Mononuclear cell (primary cell): ENCODE measurements at regions not wholly inside any gene's neighbourhood (a gene's known extent, or its start where the extent isn't known, plus 50 kb on each side); places are given as distances from the start of the nearest gene placed in this dataset.

Experiments used
- H3K27me3 ChIP-seq: 2 replicates; pipeline ENCODE4 v1.6.0; 2011; ENCODE audit warnings: low read length, control low read depth; ENCODE audit not compliant: insufficient read depth
- H3K4me1 ChIP-seq: 2 replicates; pipeline ENCODE4 v1.5.1; 2011; ENCODE audit warnings: mild to moderate bottlenecking, low read length, control low read depth; ENCODE audit not compliant: insufficient read depth
- H3K4me3 ChIP-seq: 2 replicates; pipeline ENCODE4 v1.5.1; 2011; ENCODE audit warnings: mild to moderate bottlenecking, low read length, moderate library complexity
- H3K9me3 ChIP-seq: 2 replicates; pipeline ENCODE4 v1.5.1; 2011; ENCODE audit warnings: low read depth, mild to moderate bottlenecking, control low read depth, low read length

DNA sequence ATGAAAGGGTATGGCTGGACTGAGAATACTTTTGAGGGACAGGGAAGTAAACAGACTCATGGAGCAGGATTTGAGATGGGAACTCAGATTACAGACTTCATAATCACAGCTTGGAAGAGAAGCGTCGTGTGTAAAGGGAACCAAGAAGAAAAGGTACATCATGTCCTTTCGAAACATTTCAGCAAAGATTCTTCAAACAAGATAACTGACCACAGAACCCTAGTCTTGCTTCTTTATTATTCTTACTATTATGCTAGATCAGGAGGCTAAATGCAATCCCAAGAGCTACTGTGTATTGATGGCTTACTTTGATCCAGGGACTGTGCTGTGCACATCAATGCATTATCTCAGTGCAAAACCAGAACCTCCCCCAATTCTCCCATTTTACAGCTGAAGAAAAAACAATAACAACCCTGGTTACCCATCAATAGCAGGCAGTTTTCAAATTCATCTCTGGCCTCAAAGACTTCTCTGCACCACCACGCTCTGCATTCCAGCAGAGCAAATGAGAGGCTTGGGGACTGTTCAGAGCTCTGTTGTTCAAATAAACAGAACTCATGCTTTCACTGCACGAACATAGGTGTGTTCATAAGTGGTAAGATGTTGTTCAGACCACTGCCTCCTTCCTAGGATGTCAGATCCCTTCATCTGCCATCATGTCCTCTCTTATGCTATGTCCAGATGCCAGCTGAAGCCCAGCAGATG, 104.8 kb upstream of the NAV2 start:
- Histone ChIP-seq H3K4me3 (no peak overlapping the region), H3K4me1 (no peaks in the 10 kb centered on the region), H3K27me3 (no peaks in the 10 kb centered on the region), H3K9me3 (no peaks in the 10 kb centered on the region)

DNA sequence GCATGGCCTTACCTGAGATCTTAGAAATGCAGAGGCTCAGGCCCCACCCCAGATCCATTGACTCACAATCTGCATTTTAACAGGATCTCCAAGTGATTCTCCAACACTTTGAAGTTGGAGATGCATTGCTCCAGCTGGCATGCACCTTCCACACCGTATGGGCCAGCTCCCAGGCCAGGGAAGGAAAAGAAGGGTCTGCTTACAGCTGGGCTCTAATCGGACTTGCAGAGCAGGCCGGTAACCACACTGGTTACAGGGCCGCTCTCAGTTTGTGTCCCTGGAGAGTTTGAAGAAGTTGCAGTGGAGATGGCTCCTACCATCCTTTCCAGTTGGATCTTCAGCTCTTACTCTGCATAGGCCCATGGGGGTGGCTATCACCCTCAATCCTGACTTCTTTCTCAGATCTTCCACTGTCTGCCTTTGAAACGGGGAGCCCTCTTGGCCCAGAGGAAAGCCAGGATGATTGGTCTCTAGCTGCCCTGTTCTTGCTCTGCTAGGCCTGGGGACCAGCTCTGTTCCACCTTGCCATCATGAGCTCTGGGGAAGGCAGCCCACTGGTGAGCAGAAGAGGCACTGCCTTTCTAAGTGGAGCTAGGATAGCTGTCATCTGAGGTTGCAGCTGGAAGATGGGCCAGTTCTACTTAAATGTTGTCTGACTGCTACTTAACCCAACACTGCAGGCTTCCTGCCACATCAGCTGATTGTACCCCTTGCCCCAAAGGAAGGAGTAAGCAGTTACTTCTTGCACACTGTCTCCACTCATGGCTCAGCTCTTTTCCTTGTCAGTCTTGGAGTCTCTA, 105.6 kb upstream of the NAV2 start:
- Histone ChIP-seq H3K27me3 (no peaks in the 10 kb centered on the region), H3K4me3 (no peak overlapping the region), H3K9me3 (no peaks in the 10 kb centered on the region), H3K4me1 (no peaks in the 10 kb centered on the region)

DNA sequence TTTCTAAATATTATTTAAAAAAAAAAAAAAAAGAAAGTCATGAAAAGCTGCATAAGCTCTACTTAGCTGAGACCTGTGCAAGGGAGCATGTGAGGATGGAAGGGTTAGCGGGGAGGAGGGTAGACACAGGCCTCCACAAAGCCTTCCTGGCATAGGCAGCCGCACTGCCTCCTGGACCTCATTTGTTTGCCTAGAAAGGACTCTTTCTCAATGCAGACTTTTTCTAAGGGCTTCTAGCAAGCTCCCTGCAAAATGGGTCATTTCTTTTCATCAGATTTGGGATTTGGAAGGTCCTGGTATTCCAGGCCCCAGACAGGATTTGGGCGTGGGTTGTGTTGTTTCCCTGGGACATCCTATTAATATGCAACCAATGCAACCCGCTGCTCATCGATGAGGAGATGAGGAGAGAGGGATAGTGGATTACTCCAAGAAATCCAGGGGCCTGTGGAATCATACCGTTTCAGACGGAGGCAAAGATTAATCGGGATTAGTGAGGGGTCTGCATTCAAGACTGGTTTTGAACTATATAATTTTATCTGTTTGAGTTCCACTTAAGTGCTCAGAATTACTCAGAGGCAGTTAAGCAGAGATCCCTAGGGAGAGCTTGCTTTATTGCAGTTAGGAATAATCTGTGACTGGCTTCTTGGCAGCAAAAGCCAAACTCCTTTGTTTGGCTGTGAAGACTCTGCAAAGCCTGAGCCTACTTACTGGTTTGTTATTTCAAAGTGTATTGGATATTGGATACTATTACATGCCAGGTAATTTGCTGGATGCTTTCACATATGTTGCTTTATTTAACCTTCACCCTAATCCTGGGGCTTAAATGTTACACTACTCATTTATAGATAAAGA, 106.9 kb upstream of the NAV2 start:
- no peak overlapping the region for H3K4me3 ChIP-seq
- no peaks in the 10 kb centered on the region for H3K4me1 ChIP-seq
- H3K27me3 ChIP-seq = no peaks in the 10 kb centered on the region
- H3K9me3 ChIP-seq = no peaks in the 10 kb centered on the region

DNA sequence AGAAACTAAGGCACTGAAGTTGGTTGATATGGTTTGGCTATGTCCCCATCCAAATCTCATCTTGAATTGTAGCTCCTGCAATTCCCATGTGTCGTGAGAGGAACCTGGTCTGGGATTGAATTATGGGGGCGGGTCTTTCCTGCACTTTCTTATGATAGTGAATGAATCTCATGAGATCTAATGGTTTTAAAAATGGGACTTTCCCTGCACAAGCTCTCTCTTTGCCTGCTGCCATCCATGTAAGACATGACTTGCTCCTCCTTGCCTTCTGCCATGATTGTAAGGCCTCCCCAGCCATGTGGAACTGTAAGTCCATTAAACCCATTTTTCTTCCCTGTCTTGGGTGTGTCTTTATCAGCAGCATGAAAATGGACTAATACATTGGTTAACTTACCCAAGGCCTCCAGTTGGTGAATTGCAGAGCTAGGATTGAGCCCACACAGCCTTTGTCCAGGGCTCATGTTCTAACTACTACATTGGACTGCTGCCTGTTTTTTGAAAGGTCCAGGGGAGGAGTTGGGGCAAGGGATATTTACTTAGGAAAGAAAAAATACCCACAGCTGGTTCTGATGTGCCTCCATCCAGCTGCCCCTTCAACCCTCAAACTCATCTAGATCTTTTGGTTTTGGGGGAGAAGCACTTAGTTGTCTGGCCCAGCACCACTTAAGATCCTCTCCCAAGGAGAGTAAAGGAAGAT, 107.8 kb upstream of the NAV2 start:
- Histone ChIP-seq H3K9me3 (no peaks in the 10 kb centered on the region), H3K4me1 (no peaks in the 10 kb centered on the region), H3K27me3 (no peaks in the 10 kb centered on the region), H3K4me3 (no peak overlapping the region)

DNA sequence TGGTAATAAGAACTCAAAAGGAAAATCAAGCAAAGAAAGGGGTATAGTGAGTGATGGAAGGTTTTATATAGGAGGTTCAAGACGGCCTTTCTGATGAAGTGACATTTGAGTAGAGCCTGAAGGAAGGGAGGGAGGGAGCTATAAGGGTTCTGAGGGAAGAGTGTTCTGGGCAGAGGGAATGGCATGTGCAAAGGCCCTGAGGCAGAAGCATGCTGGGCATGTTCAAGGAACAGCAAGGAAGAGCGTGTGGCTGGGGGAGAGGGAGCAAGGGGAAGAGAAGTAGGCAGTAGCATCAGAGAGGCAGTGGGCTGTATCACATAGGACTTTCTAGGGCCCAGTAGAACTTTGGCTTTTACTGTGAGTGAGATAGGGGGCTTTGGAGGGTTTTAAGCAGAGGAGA, 108.9 kb upstream of the NAV2 start:
- no peaks in the 10 kb centered on the region for H3K4me1 ChIP-seq

DNA sequence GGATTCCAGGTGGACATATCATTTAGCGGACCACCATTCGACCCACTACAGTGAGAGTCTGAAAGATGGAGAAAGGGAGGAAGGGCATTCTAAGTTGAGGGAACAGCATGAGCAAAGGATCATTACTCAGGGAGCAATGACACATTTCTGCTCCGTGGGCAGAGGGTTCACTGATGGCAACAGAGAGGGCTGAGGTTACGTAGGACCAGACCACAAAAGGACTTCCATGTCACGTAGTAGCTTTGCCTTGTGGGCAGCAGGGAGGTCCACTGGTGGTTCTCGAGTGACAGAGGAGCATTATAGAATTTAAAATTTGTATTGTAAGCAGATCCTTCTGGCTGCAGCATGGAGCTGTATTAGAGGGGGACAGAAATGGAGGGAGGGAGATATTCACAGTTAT, 109.7 kb upstream of the NAV2 start:
- Histone ChIP-seq H3K4me1 (no peaks in the 10 kb centered on the region), H3K4me3 (no peak overlapping the region), H3K9me3 (no peaks in the 10 kb centered on the region), H3K27me3 (no peaks in the 10 kb centered on the region)

More for the DNA sequence above, 108.9 kb upstream of the NAV2 start:
- Histone ChIP-seq H3K9me3 (no peaks in the 10 kb centered on the region), H3K4me3 (no peak overlapping the region), H3K27me3 (no peaks in the 10 kb centered on the region)

DNA sequence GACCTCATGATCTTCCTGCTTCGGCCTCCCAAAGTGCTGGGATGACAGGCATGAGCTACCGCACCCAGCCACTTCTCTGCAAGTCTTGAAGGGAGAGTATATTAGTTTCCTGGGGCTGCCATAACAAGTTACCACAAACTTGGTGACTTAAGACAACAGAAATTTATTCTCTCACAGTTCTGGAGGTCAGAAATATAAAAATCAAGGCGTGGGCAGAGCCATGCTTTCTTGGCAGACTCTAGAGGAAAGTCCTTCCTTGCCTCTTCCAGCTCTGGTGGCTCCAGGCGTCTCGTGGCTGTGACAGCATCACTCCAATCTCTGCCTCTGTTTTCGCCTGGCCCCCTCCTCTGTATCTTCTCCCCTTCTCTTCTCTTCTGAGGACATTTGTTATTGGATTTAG, 110.2 kb upstream of the NAV2 start:
- H3K9me3 ChIP-seq = no peaks in the 10 kb centered on the region
- no peak overlapping the region for H3K4me3 ChIP-seq
- no peaks in the 10 kb centered on the region for H3K27me3 ChIP-seq
- H3K4me1 ChIP-seq = no peaks in the 10 kb centered on the region

DNA sequence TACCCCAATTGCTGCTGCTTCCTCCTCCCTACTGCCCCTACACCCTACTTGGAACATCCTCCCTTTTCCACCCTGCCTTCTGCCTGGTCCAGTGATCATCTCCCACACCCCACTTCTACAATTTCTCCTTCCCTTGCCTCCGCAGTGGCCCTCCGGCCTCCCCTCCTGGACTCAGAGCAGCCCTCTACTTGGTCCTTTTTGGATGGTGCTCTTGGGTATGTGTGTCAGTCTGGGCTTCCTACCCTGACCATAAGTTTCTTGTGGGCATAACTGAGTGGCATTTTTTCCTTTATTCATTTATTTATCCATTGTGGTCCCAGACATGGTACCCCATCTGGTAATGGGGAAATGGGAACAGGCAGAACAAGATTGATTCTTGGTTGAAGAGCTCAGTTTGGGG, 111.4 kb upstream of the NAV2 start:
- no peak overlapping the region for H3K4me3 ChIP-seq
- H3K27me3 ChIP-seq = no peaks in the 10 kb centered on the region
- no peaks in the 10 kb centered on the region for H3K9me3 ChIP-seq
- H3K4me1 ChIP-seq = no peaks in the 10 kb centered on the region

DNA sequence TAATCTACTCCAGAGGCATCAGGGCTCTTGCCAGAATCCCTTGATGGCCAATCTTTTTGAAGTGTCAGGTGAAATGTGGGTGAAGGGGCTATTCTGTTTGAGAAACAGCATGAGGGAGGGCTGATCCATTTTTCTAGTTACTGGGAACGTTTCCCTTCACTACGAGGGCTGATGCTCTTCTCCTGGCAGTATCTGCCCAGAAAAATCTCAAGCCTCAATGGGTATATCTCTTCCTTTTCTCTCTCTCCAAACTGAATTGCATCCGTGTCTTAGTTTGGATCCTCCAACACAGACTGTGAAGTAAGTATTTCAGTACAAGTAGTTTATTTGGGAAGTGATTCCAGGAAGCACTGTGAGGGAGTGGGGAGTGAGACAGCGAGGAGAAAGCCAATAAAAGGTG, 113.0 kb upstream of the NAV2 start:
- no peaks in the 10 kb centered on the region for H3K27me3 ChIP-seq
- no peaks in the 10 kb centered on the region for H3K4me1 ChIP-seq
- no peak overlapping the region for H3K4me3 ChIP-seq
- H3K9me3 ChIP-seq = no peaks in the 10 kb centered on the region

DNA sequence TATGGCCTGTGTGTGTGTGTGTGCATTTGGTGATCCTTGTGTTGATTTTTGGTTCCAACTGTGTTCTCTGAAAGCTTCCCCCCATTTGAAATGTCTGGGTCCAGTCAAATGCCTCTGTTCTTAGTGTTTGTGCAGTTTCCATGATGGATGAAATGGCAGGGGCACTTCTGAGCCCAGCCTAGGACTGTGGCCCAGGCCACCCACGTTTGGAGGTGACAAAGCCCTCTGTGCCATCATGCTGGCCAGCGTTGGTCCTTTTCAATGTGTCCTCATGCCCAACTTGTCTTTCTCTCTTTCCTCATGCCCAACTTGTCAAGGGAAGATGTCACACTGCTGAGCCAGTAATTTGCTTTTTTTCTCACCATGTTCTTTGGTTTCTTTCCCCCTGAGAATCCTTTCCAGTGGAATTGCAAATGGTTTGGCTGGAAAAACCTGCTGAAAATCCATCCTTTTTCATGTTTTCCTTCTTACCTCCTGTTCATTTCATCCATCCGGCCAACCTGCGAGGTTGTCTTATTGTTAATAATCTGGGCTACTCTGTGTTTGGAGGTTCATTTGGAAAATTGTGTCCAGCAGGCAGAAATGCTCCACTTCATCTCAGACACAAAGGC, 113.7 kb upstream of the NAV2 start:
- Histone ChIP-seq H3K9me3 (no peaks in the 10 kb centered on the region), H3K27me3 (no peaks in the 10 kb centered on the region), H3K4me3 (no peak overlapping the region), H3K4me1 (no peaks in the 10 kb centered on the region)

DNA sequence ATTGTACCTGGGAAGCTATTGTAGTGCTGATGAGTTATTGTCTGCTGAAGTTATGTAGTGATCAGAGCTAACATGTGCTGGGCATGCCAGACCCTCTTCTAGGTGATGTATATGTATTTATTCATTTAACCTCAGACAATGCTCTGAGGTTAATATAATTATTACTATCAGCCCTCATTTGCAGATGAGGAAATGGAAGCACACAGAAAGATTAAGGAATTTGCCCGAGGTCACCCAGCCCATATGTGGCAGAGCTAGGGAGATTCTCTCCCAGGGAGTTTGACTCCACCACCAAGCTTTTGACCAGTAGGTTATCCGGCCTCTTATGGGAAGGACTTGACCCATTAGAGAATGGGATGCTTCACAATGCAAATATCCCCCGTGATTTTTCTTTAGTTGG, 114.2 kb upstream of the NAV2 start:
- no peak overlapping the region for H3K4me3 ChIP-seq

DNA sequence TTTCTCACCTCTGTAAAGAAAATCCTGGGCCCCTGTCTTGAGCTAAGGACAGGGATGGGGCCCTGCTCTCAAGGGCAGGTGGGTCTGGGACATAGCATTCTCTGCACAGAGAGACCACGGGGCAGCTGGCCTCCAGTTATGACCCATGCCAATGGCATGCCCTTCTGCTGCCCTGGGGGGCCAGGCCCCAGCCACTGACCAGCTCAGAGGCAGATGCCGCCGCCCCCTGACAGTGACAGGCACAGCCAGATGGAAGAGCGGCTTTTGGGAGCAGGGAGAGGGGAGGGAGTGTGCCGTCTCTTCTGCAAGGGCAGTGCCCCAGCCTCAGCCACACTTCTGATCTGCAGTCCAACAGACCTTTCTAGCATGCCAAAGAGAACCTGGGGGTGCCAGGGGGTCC, 114.8 kb upstream of the NAV2 start:
- H3K27me3 ChIP-seq = no peaks in the 10 kb centered on the region
- H3K4me1 ChIP-seq = no peaks in the 10 kb centered on the region

More for the DNA sequence above, 114.2 kb upstream of the NAV2 start:
- H3K9me3 ChIP-seq = no peaks in the 10 kb centered on the region
- H3K4me1 ChIP-seq = no peaks in the 10 kb centered on the region
- no peaks in the 10 kb centered on the region for H3K27me3 ChIP-seq

DNA sequence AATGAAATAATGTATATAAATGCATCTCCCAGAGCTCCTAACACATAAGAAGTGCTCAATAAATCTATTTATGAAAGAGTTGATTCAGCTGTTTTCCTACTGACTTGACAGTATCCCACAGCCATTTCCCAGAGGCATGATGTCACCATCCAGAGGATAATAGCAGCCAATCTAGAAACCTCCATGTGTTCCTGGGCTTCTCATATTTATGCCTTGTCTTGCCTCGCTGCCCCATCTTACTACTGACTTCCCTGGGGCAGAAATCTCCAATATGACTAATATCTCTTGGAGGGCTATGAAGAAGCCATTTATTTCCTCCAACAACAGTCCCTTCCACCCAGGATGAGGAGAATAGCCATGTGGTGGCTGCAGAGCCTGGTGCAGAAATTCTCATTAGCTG, 115.4 kb upstream of the NAV2 start:
- no peaks in the 10 kb centered on the region for H3K27me3 ChIP-seq
- H3K9me3 ChIP-seq = no peaks in the 10 kb centered on the region
- H3K4me1 ChIP-seq = no peaks in the 10 kb centered on the region
- no peak overlapping the region for H3K4me3 ChIP-seq

More for the DNA sequence above, 114.8 kb upstream of the NAV2 start:
- H3K4me3 ChIP-seq = no peak overlapping the region
- H3K9me3 ChIP-seq = no peaks in the 10 kb centered on the region
